ENCODE measurements at regions not wholly inside any gene's neighbourhood (a gene's known extent, or its start where the extent isn't known, plus 50 kb on each side); places are given as distances from the start of the nearest gene placed in this dataset.

DNA sequence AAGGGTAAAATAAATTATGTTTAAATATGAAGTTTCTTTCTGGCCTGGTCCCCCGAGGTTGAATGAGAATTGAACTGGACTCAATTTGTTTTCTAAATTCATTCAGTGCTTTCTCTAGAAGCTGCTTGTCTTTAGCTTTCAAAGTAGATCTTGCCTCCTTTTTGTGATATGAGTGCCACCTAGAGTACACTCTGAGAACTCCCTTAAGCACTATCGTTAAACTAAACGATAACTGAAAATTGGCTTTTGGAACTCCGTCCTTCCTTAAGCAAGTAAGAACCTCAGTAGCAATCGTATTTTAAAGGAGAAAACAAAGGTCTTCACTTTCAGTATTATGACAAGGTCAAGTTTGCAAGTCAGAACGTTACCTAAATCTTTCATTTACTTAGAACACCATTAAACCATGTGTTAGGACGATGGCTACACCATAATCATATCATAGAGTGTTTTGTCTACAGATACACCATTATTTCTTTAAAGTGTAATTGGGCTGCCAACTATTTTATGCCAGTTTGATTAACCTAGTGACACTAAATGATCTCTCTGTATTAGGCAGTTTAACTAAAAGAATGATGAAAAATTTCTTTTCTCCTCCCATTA, 364.8 kb downstream of the SNAPC1 start:
- peak; percentile 20 for DNase-seq
- no peaks in the 10 kb centered on the region; the same call in 1 of the 2 replicates for H3K27me3 ChIP-seq (ENCODE audit: control insufficient read depth, insufficient read depth, low read length)
- no peak overlapping the region for H3K4me3 ChIP-seq (ENCODE audit: insufficient read depth, low read depth, low read length)
- no peaks in the 10 kb centered on the region for H3K36me3 ChIP-seq (replicated peaks; ENCODE audit: control insufficient read depth, insufficient read depth, low read length)

DNA sequence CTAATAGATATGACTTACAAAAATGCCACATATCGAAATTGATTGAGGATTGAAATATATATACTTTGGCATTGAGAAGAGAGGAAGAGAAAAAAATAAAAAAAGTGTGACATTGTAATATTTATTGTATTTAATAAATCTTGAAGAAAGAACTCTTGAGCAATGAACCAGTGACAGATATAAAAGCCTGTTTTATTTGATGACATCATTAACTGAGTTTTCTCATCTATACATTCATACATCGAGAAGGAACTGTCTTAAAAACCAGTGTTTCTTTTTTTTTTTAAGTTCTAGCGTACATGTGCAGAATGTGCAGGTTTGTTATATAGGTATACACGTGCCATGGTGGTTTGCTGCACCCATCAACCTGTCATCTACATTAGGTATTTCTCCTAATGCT, 368.2 kb downstream of the SNAPC1 start:
- Histone ChIP-seq H3K27me3 (ENCODE audit: control insufficient read depth, insufficient read depth, low read length) (no peaks in the 10 kb centered on the region; the same call in 1 of the 2 replicates), H3K36me3 (replicated peaks; ENCODE audit: control insufficient read depth, insufficient read depth, low read length) (no peaks in the 10 kb centered on the region), H3K4me3 (ENCODE audit: insufficient read depth, low read depth, low read length) (no peak overlapping the region)
- no peak for DNase-seq

DNA sequence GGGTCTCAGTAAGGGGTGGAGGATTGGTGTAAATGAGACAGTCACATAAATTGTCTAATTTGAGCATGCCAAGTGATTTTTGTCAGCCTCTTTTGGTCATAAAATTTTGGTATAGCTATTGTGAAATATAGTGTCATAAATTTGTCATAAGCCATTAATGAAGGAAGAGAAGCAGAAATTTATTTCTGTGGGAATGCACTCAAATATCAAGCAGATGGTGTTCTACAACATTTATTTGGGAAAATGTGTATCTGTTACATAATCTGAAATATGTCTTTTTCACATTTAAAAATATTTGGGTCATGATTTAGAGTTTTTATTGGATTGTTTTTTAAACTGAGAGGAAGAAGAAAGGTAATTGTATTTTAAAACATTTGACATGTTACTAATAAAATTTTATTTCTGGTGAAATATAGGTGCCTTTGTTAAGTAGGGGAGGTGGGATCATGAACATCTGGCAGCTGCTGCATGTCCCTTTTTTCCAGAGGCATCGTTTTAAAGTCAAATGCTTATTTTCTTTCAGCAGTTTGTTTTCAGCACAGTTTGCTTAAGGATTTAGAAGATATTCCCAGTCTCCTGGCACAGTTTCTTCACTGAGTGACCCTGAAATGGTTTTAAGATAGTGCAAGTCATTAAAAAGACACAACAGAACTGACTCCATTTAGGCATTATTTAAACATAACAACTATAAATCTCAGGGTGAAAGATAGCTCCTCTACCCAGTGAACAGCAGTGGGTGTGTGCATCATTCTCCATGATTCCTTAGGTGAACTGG, 371.7 kb downstream of the SNAPC1 start:
- DNase-seq: no peak
- H3K4me3 ChIP-seq (ENCODE audit: insufficient read depth, low read depth, low read length): no peak overlapping the region
- H3K27me3 ChIP-seq (ENCODE audit: control insufficient read depth, insufficient read depth, low read length): no peaks in the 10 kb centered on the region; the same call in 1 of the 2 replicates
- no peaks in the 10 kb centered on the region for H3K36me3 ChIP-seq (replicated peaks; ENCODE audit: control insufficient read depth, insufficient read depth, low read length)

DNA sequence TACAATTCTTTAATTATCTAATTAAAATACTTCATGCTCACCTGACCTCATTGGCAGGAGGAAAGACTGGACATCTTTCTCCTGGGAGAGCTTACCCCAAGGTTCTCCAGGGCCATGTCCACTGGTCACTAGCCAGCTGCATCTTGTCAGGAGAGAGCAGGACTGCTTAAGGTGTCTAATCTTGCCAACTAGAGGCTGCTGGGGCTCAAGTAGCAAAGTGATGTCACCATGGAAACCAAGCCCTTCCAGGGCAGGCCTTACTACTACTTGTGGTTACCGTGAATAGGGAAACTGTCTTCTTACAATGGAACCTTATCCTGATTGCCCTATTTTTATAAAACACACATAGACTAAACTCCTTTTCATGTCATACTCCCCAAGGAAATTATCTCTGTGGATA, 376.4 kb downstream of the SNAPC1 start:
- no peaks in the 10 kb centered on the region for H3K27me3 ChIP-seq (ENCODE audit: control insufficient read depth, insufficient read depth, low read length)
- no peaks in the 10 kb centered on the region for H3K36me3 ChIP-seq (replicated peaks; ENCODE audit: control insufficient read depth, insufficient read depth, low read length)
- no peak overlapping the region for H3K4me3 ChIP-seq (ENCODE audit: insufficient read depth, low read depth, low read length)
- DNase-seq: no peak

DNA sequence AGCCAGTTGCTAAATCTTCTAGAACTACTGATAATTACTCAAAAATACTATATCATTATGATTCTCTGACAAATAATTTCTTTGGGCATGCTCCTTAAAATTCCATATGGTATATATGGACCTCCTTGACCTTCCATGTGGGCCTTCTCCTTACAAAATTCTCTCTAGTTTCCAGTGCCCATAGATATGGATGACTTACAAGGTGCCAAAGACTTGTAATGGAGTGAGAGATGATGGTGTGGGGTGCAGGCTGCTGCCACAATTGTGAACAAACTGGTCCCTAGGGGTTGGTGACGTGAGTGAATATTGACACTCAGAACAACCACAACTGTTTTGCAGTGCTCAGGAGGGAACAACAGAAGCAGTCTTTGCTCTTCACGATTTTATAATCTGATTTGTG, 378.9 kb downstream of the SNAPC1 start:
- no peaks in the 10 kb centered on the region for H3K36me3 ChIP-seq (replicated peaks; ENCODE audit: control insufficient read depth, insufficient read depth, low read length)
- DNase-seq: no peak
- no peak overlapping the region for H3K4me3 ChIP-seq (ENCODE audit: insufficient read depth, low read depth, low read length)
- no peaks in the 10 kb centered on the region for H3K27me3 ChIP-seq (ENCODE audit: control insufficient read depth, insufficient read depth, low read length)

DNA sequence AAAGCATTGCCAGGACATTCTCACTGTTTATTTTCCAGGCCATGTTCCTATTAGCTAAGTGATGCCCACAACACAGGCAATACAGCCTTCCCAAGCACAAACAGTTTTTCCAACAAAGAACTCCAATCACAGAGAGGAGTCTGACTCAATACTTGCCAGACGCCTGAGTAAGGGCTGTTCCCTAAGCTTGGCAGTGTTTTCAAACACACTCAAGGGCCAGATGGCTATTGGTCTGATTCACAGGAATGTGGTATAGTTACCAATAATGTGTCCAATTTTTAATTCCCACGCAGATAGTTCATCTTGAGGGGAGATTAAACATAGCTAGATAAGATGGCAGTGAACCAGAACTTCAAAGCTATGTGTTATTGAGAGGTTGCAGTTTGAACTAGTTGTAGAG, 381.0 kb downstream of the SNAPC1 start:
- Histone ChIP-seq H3K4me3 (ENCODE audit: insufficient read depth, low read depth, low read length) (no peak overlapping the region), H3K36me3 (replicated peaks; ENCODE audit: control insufficient read depth, insufficient read depth, low read length) (no peaks in the 10 kb centered on the region), H3K27me3 (ENCODE audit: control insufficient read depth, insufficient read depth, low read length) (no peaks in the 10 kb centered on the region)
- no peak for DNase-seq

DNA sequence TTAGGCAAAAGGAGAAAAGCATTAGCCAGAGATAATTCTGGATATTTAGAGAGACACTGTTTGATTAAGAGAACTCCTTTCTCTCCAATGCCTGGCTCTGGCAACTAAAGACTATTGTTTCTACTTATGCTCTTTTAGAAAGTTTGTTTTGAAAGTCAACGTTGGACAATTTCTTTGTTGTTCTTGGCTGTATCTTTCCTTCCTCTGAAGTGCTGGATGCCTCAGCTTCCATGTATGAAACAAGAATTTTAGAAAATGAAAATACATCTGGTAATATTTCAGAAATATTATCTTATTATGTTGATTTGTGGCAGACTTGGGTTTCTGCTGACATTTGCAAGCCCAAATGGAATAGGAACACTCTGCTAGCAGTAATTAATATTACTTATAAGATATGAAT, 382.6 kb downstream of the SNAPC1 start:
- Histone ChIP-seq H3K4me3 (ENCODE audit: insufficient read depth, low read depth, low read length) (no peak overlapping the region), H3K27me3 (ENCODE audit: control insufficient read depth, insufficient read depth, low read length) (no peaks in the 10 kb centered on the region), H3K36me3 (replicated peaks; ENCODE audit: control insufficient read depth, insufficient read depth, low read length) (no peaks in the 10 kb centered on the region)
- DNase-seq: no peak

DNA sequence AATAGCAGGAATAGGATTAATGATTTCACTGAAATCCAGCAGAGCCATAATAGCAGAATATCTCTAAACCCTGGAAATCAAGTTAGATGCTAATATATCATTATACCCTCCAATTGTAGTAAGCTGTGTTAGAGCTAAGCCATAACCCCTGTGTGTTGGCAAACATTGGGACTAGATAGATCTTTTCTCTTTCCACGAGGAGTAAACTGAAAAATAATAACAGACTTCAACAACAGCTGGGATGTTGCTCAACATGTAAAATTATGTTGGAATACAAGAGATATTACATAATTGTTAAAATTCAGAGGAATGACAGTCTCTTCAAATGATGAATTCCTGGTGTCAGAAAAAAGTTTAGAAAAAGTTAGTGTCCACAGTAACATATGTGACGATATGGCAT, 383.8 kb downstream of the SNAPC1 start:
- H3K4me3 ChIP-seq (ENCODE audit: insufficient read depth, low read depth, low read length): no peak overlapping the region
- no peaks in the 10 kb centered on the region for H3K36me3 ChIP-seq (replicated peaks; ENCODE audit: control insufficient read depth, insufficient read depth, low read length)
- DNase-seq: no peak
- no peaks in the 10 kb centered on the region for H3K27me3 ChIP-seq (ENCODE audit: control insufficient read depth, insufficient read depth, low read length)

DNA sequence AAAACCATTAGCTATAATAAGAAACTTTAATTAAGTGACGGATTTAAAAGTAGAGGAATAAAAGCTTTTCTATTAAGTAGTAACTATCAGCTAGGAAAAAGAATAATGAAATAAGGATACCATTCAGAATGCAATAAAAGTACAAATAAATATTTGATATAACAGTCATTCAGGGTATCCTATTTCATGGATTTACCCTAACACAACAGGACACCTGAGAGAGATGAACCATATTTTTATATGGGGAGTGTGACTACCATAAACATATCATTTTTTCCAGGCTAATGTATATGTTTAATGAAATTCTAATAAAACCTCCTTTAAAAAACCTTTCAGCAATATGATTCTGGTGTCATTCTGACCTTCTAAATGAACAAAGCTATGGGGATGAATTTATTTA, 393.8 kb downstream of the SNAPC1 start:
- no peaks in the 10 kb centered on the region for H3K36me3 ChIP-seq (replicated peaks; ENCODE audit: control insufficient read depth, insufficient read depth, low read length)
- no peaks in the 10 kb centered on the region for H3K27me3 ChIP-seq (ENCODE audit: control insufficient read depth, insufficient read depth, low read length)
- DNase-seq: no peak
- H3K4me3 ChIP-seq (ENCODE audit: insufficient read depth, low read depth, low read length): no peak overlapping the region

DNA sequence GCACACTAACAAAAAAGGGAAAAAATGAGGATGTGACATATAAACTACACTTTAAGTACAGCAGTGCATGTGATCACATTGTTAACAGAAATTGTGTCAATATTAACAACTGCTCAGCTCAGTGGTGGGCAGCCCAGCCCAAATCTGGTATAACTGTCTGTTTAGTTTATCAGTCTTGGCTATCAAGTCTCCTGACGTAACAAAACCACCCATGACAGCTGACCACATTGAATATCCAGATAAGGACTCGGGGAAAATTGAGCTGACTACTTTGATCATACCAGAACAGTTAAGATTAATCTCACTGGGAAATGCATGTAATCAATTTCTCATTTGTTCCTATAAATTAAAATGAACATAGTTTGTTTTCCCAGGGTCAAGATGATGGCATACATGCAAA, 396.6 kb downstream of the SNAPC1 start:
- no peak for DNase-seq
- Histone ChIP-seq H3K36me3 (replicated peaks; ENCODE audit: control insufficient read depth, insufficient read depth, low read length) (no peaks in the 10 kb centered on the region), H3K4me3 (ENCODE audit: insufficient read depth, low read depth, low read length) (no peak overlapping the region), H3K27me3 (ENCODE audit: control insufficient read depth, insufficient read depth, low read length) (no peaks in the 10 kb centered on the region)

DNA sequence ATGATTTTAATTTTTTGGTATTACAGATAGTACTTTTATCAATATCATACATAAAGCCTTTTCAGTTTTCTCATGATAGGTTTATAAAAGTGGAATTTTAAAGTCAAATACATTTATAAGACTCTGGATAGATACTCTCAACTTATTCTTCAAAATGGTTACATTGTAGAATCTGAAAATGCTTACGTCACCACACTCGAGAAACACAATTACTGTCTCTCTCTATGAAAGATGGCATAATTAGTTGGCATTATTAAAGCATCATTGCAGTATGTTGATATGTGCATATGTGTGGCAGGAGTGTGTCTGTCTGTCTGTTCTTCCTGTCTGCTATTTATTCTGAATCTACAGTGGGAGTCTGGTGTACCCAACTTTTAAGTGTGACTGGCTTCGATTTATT, 397.1 kb downstream of the SNAPC1 start:
- H3K27me3 ChIP-seq (ENCODE audit: control insufficient read depth, insufficient read depth, low read length): no peaks in the 10 kb centered on the region
- H3K36me3 ChIP-seq (replicated peaks; ENCODE audit: control insufficient read depth, insufficient read depth, low read length): no peaks in the 10 kb centered on the region
- DNase-seq: no peak

DNA sequence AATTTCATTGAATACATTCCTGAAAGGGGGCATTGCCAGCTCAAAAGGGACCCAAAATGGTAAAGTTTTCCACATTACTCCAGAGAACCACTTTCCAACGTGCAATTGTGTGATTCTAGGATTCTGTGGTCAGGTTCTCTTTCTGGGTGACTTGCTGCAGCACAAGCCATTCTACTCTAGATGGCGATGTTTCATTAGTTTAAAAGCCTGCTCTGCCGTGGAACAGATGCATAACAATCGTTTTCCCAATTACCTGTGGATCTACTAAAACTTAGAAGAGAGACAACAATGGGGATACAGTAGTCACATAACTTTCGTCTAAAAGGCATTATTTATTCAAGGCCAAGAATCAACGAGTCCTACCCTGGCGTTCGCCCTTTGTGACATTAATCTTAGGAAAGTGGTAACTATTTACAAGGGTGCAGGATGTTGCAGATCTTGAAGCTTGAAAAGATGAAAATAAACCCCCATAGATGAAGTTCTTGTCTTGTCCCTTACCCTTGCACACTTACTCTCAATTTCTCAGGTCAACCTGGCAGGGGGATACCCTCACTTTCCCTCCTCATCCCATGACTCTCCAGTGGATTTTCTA, 400.9 kb downstream of the SNAPC1 start:
- Histone ChIP-seq H3K36me3 (replicated peaks; ENCODE audit: control insufficient read depth, insufficient read depth, low read length) (no peaks in the 10 kb centered on the region), H3K27me3 (ENCODE audit: control insufficient read depth, insufficient read depth, low read length) (no peaks in the 10 kb centered on the region), H3K4me3 (ENCODE audit: insufficient read depth, low read depth, low read length) (no peak overlapping the region)
- peak; percentile 34 for DNase-seq

More for the DNA sequence above, 397.1 kb downstream of the SNAPC1 start:
- H3K4me3 ChIP-seq (ENCODE audit: insufficient read depth, low read depth, low read length): no peak overlapping the region

DNA sequence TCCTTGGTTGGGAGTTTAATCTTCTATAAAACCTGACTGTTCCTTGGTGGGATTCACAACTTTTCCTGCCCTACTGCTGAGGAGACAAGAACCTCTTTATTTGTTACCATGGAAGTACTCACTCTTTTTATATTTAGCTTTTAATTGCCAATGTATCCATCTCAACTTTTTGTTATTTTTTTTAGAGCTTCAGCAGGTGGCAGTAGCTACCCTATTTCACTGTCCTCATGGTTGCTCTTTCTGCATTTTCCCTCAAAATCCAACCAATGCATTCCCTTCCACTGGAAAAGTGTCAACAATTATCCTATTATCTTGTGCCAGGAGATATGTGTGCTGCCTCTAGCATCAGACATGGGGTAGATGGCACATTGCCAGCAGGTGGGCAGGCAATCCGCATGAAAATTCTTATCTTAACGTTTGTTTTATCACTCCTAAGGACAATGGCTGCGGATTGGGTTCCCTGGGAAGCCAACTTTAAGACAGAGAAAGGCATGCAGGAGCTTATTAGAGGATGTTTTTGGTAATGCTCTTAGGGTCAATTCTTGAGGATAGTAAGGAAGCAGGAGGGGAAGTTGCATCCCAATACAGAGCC, 406.4 kb downstream of the SNAPC1 start:
- Histone ChIP-seq H3K27me3 (ENCODE audit: control insufficient read depth, insufficient read depth, low read length) (no peaks in the 10 kb centered on the region), H3K36me3 (replicated peaks; ENCODE audit: control insufficient read depth, insufficient read depth, low read length) (no peaks in the 10 kb centered on the region), H3K4me3 (ENCODE audit: insufficient read depth, low read depth, low read length) (no peak overlapping the region)
- DNase-seq: no peak

DNA sequence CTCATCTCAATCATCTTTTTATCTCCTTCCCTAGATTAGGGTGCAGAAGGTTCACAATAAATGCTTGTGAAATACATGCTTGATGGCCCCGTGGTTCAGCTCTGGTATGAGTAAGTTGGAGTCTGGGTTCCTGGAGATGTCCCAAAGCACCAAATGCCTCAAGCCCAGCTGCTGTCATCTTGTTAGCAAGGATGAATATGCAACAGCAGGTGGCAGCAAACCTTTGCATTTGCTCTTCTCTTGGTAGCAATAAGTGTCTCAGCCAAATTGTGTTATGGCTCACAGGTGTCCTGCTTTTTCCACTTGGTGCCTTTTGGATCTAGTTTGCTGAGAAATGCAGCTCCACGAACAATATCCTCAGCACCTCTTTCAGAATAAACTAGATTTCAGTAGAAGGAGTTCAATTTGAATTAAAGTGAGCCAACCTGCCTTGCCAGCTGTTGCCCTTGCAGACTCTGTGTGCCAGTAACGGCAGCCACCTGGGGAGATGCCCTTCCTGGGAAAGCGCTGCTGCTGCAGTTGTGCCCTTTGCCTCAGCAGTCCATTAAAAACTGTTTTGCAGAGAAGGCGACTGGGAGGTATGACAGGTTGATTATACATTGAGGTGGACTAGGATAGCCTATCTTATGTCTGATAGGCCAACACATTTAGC, 417.3 kb downstream of the SNAPC1 start:
- Histone ChIP-seq H3K27me3 (ENCODE audit: control insufficient read depth, insufficient read depth, low read length) (no peaks in the 10 kb centered on the region), H3K4me3 (ENCODE audit: insufficient read depth, low read depth, low read length) (no peak overlapping the region), H3K36me3 (replicated peaks; ENCODE audit: control insufficient read depth, insufficient read depth, low read length) (no peaks in the 10 kb centered on the region)
- no peak for DNase-seq

Data from H7 (cell line).